NCI-H146 treated with DMSO at 0.1 percent for 48 hours (cell line): ENCODE measurements at regions not wholly inside any gene's neighbourhood (a gene's known extent, or its start where the extent isn't known, plus 50 kb on each side); places are given as distances from the start of the nearest gene placed in this dataset.
"Not testable (repeated sequence)": the region's sequence is repeated elsewhere in the genome, so short reads cannot be mapped to it uniquely, and the experiment has no call there.

Experiments used
- DNase-seq: peaks from one replicate; lab custom pipeline; 2025; ENCODE audit not compliant: unreplicated experiment; lab: John Stamatoyannopoulos, UW

- no peak for DNase-seq
These were observed 169.8 kb downstream of the C11orf91 start for GRCh38 chr11:33530815-33531214.

GRCh38 chr11:33529461-33529860 lies 171.2 kb downstream of the C11orf91 start:
- DNase-seq, result no peak

GRCh38 chr11:33527738-33528137 lies 172.9 kb downstream of the C11orf91 start:
- not testable (repeated sequence) for DNase-seq

GRCh38 chr11:33525789-33526188 lies 174.8 kb downstream of the C11orf91 start:
- no peak for DNase-seq

- no peak for DNase-seq
These were observed 179.2 kb downstream of the C11orf91 start for GRCh38 chr11:33521384-33521783.

GRCh38 chr11:33520112-33520511 lies 180.5 kb downstream of the C11orf91 start:
- no peak for DNase-seq

GRCh38 chr11:33515347-33515746 lies 185.3 kb downstream of the C11orf91 start:
- no peak for DNase-seq

GRCh38 chr11:33514079-33514925 lies 186.3 kb downstream of the C11orf91 start:
- no peak for DNase-seq

- DNase-seq, result no peak
These were observed 191.0 kb downstream of the C11orf91 start for GRCh38 chr11:33509632-33510031.

- DNase-seq, result no peak
These were observed 192.7 kb downstream of the C11orf91 start for GRCh38 chr11:33507967-33508366.

- no peak for DNase-seq
These were observed 193.3 kb downstream of the C11orf91 start for GRCh38 chr11:33507356-33507755.

GRCh38 chr11:33505093-33505492 lies 195.5 kb downstream of the C11orf91 start:
- no peak for DNase-seq

- no peak for DNase-seq
These were observed 199.7 kb downstream of the C11orf91 start for GRCh38 chr11:33500861-33501479.

- DNase-seq, result no peak
These were observed 200.3 kb downstream of the C11orf91 start for GRCh38 chr11:33500332-33500731.

- no peak for DNase-seq
These were observed 208.0 kb downstream of the C11orf91 start for GRCh38 chr11:33492596-33492995.

- DNase-seq, result no peak
These were observed 209.7 kb downstream of the C11orf91 start for GRCh38 chr11:33490842-33491370.

GRCh38 chr11:33488971-33489370 lies 211.7 kb downstream of the C11orf91 start:
- no peak for DNase-seq

GRCh38 chr11:33480626-33481025 lies 220.0 kb downstream of the C11orf91 start:
- no peak for DNase-seq

GRCh38 chr11:33479231-33479630 lies 221.4 kb downstream of the C11orf91 start:
- DNase-seq, result no peak

- peak; percentile 52 for DNase-seq
These were observed 221.0 kb downstream of the HIPK3 start for GRCh38 chr11:33478111-33478573.

GRCh38 chr11:33476945-33477606 lies 219.9 kb downstream of the HIPK3 start:
- no peak for DNase-seq

- DNase-seq, result peak; percentile 4
These were observed 218.8 kb downstream of the HIPK3 start for GRCh38 chr11:33475993-33476392.
